GM15510 (cell line): ENCODE measurements at regions not wholly inside any gene's neighbourhood (a gene's known extent, or its start where the extent isn't known, plus 50 kb on each side); places are given as distances from the start of the nearest gene placed in this dataset.

ENCODE experiments used
- POLR2A ChIP-seq: IDR thresholded peaks from 3 replicates; pipeline ENCODE4 v1.6.1; 2011; ENCODE audit warnings: borderline replicate concordance; ENCODE audit not compliant: insufficient read length; ENCODE audit errors: extremely low read depth

GRCh38 chr14:22097586-22098292 lies 424.1 kb upstream of the OR4E1 start:
- no peak for TF ChIP-seq POLR2A

- TF ChIP-seq POLR2A, result no peak
Measured at GRCh38 chr14:22097072-22097471, 423.5 kb upstream of the OR4E1 start.

DNA sequence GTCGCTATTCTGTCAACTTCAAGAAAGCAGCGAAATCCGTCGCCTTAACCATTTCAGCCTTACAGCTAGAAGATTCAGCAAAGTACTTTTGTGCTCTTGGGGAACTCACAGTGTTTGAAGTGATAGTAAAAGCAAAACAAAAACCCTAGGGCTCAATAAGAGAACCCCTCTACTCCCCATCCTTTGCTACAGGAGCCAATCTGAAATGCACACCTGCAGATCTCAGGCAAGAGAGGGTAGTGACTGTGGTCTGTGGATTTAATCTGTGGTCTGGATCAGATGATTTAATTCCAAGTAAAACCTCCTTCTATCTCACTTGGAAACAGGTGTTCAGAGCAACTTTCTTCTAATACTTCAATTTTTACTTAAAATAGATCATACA lies 422.9 kb upstream of the OR4E1 start:
- no peak for TF ChIP-seq POLR2A

- no peak for TF ChIP-seq POLR2A
Measured at GRCh38 chr14:22095860-22096513, 422.4 kb upstream of the OR4E1 start.

DNA sequence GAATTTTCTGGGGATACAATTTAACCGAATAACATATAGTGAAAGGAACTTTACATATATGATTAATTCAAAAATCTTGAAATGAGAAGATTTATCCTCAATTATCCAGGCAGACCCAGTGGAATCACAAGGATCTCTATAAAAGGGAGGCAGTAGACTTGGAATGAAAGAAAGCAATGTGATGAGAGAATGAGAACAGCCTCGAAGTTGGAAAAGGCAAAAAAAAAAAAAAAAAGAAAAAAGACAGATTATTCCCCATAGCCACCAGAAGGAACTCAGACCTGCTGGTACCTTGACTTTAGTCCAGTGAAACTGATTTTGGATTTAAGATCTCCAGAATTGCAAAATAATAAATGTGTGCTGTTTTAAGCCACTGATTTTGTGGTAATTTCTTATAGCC lies 416.3 kb upstream of the OR4E1 start:
- no peak for TF ChIP-seq POLR2A

GRCh38 chr14:22088614-22089342 lies 415.2 kb upstream of the OR4E1 start:
- no peak for TF ChIP-seq POLR2A

- no peak for TF ChIP-seq POLR2A
Measured at GRCh38 chr14:22086131-22086530, 412.5 kb upstream of the OR4E1 start.

- no peak for TF ChIP-seq POLR2A
Measured at GRCh38 chr14:22084393-22085281, 411.0 kb upstream of the OR4E1 start.

DNA sequence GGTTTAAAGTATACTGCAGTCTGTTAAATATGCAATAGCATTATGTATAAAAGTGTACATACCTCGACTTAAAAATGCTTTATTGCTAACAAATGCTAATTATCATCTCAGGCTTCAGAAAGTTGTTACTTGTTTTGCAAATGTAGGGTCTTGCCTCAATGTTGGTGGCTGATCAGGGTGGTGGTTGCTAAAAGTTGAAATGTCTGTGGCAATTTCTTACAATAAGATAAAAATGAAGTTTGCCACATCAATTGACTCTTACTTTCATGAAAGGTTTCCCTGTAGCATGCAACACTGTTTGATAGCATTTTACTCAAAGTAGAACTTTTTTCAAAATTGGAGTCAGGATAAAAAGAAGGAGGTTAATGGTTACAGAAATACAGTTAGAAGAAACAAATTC lies 407.7 kb upstream of the OR4E1 start:
- no peak for TF ChIP-seq POLR2A

- no peak for TF ChIP-seq POLR2A
Measured at GRCh38 chr14:22079766-22080165, 406.1 kb upstream of the OR4E1 start.

- TF ChIP-seq POLR2A, result no peak
Measured at GRCh38 chr14:22073801-22074200, 400.2 kb upstream of the OR4E1 start.

- TF ChIP-seq POLR2A, result no peak
Measured at GRCh38 chr14:22071006-22071405, 397.4 kb upstream of the OR4E1 start.

- TF ChIP-seq POLR2A, result no peak
Measured at GRCh38 chr14:22070119-22070982, 396.7 kb upstream of the OR4E1 start.

GRCh38 chr14:22065347-22065746 lies 391.7 kb upstream of the OR4E1 start:
- no peak for TF ChIP-seq POLR2A
